ENCODE measurements at regions not wholly inside any gene's neighbourhood (a gene's known extent, or its start where the extent isn't known, plus 50 kb on each side); places are given as distances from the start of the nearest gene placed in this dataset.

DNA sequence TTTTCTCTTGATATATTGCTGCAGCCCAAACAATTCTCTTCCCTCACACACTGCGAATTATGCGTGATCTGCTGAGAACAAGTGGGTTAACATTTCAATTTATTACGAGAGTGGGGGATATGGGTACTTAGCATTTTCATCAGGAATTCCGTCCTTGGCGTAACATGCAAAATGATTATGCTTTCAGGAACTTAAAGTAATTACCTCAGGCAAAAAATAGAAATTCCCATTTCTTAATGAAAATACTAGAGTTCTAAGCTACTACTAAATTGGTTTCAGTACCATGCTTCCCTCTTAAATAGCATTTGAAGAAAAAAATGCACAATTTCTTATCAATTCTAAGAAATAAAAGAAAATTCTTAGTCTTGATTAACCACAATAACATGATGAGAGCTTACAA lies 213.5 kb downstream of the GPAM start:
- Histone ChIP-seq H3K9me2 (replicated peaks; ENCODE audit: low read depth, low read length) (no peaks in the 10 kb centered on the region), H3K4me1 (ENCODE audit: insufficient read depth, low read length, poor library complexity, severe bottlenecking) (no peaks in the 10 kb centered on the region), H3K9ac (ENCODE audit: low read depth, low read length, poor library complexity, severe bottlenecking) (no peak overlapping the region), H4K20me1 (ENCODE audit: insufficient read depth, low read length, poor library complexity, severe bottlenecking) (no peaks in the 10 kb centered on the region), H3K79me2 (ENCODE audit: insufficient read depth, low read length) (no peaks in the 10 kb centered on the region), H3K4me3 (ENCODE audit: low read length, poor library complexity, severe bottlenecking) (no peak overlapping the region), H3K4me2 (ENCODE audit: low read depth, low read length, poor library complexity, severe bottlenecking) (no peak overlapping the region), H3K9me3 (ENCODE audit: insufficient read depth, low read depth, low read length) (no peaks in the 10 kb centered on the region), H3F3A (ENCODE audit: low read depth) (no peaks in the 10 kb centered on the region), H3K36me3 (ENCODE audit: insufficient read depth, low read length) (no peaks in the 10 kb centered on the region), H2AFZ (ENCODE audit: low read length) (no peak overlapping the region), H3K27me3 (ENCODE audit: insufficient read depth, low read length, poor library complexity, severe bottlenecking) (no peaks in the 10 kb centered on the region)
- TF ChIP-seq, protein P1, sequence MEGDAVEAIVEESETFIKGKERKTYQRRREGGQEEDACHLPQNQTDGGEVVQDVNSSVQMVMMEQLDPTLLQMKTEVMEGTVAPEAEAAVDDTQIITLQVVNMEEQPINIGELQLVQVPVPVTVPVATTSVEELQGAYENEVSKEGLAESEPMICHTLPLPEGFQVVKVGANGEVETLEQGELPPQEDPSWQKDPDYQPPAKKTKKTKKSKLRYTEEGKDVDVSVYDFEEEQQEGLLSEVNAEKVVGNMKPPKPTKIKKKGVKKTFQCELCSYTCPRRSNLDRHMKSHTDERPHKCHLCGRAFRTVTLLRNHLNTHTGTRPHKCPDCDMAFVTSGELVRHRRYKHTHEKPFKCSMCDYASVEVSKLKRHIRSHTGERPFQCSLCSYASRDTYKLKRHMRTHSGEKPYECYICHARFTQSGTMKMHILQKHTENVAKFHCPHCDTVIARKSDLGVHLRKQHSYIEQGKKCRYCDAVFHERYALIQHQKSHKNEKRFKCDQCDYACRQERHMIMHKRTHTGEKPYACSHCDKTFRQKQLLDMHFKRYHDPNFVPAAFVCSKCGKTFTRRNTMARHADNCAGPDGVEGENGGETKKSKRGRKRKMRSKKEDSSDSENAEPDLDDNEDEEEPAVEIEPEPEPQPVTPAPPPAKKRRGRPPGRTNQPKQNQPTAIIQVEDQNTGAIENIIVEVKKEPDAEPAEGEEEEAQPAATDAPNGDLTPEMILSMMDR (conservative IDR thresholded peaks at IDR 0.05; ENCODE audit: low read length) = no peak
- TF ChIP-seq EZH2phosphoT487 (IDR thresholded peaks at IDR 0.05; ENCODE audit: borderline replicate concordance) = no peak

DNA sequence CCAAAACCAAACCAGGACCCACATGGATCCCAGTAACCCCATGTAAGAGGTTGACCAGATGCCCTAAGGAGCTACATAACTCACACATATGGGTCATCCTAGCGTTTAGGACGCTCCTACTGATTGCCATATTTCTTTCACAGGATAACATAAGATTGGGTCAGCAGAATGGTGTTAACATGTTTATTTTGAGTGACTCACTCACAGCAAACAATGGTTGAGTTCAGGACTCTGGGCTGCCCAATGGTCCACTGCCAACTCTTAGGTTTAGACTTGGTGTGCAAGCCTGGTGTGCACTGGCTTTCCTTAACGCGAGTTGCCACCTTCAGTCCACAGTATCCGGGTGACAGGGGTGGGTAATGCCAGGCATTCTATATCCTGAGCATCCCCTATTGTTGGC lies 211.5 kb downstream of the GPAM start:
- Histone ChIP-seq H3K27me3 (ENCODE audit: insufficient read depth, low read length, poor library complexity, severe bottlenecking) (no peaks in the 10 kb centered on the region), H3K79me2 (ENCODE audit: insufficient read depth, low read length) (no peaks in the 10 kb centered on the region), H3K9me3 (ENCODE audit: insufficient read depth, low read depth, low read length) (no peaks in the 10 kb centered on the region), H3F3A (ENCODE audit: low read depth) (no peaks in the 10 kb centered on the region), H3K4me3 (ENCODE audit: low read length, poor library complexity, severe bottlenecking) (no peak overlapping the region), H3K4me1 (ENCODE audit: insufficient read depth, low read length, poor library complexity, severe bottlenecking) (no peaks in the 10 kb centered on the region), H4K20me1 (ENCODE audit: insufficient read depth, low read length, poor library complexity, severe bottlenecking) (no peaks in the 10 kb centered on the region), H3K36me3 (ENCODE audit: insufficient read depth, low read length) (no peaks in the 10 kb centered on the region), H3K4me2 (ENCODE audit: low read depth, low read length, poor library complexity, severe bottlenecking) (no peak overlapping the region), H3K9ac (ENCODE audit: low read depth, low read length, poor library complexity, severe bottlenecking) (no peak overlapping the region), H2AFZ (ENCODE audit: low read length) (no peak overlapping the region), H3K9me2 (replicated peaks; ENCODE audit: low read depth, low read length) (no peaks in the 10 kb centered on the region)
- TF ChIP-seq, protein P1 (conservative IDR thresholded peaks at IDR 0.05; ENCODE audit: low read length) = no peak
- no peak for TF ChIP-seq EZH2phosphoT487 (IDR thresholded peaks at IDR 0.05; ENCODE audit: borderline replicate concordance)

DNA sequence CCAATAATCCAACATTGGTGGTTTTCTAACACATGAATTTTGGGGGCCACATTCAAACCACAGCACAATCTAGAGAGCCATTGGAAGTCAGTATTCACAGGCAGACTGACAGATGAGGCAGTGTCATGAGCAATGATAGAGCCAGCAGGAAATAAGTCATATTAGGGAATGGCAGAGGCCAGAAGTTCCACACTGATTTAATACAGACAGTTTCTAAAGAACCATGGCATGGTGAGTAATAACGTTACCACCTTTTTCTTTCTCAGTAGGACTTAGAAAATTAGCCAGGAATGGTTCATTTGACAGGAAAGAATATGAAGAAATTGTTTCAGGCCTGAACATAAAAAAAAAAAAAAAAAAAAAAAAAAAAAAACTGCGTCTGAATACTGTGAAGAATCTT lies 210.3 kb downstream of the GPAM start:
- H3K4me3 ChIP-seq (ENCODE audit: low read length, poor library complexity, severe bottlenecking) = no peak overlapping the region
- H2AFZ ChIP-seq (ENCODE audit: low read length) = no peak overlapping the region

More for the DNA sequence above, 210.3 kb downstream of the GPAM start:
- no peaks in the 10 kb centered on the region for H3K9me3 ChIP-seq (ENCODE audit: insufficient read depth, low read depth, low read length)
- H4K20me1 ChIP-seq (ENCODE audit: insufficient read depth, low read length, poor library complexity, severe bottlenecking) = no peaks in the 10 kb centered on the region
- H3K36me3 ChIP-seq (ENCODE audit: insufficient read depth, low read length) = no peaks in the 10 kb centered on the region
- H3K27me3 ChIP-seq (ENCODE audit: insufficient read depth, low read length, poor library complexity, severe bottlenecking) = no peaks in the 10 kb centered on the region
- H3K79me2 ChIP-seq (ENCODE audit: insufficient read depth, low read length) = no peaks in the 10 kb centered on the region
- H3F3A ChIP-seq (ENCODE audit: low read depth) = no peaks in the 10 kb centered on the region
- H3K9ac ChIP-seq (ENCODE audit: low read depth, low read length, poor library complexity, severe bottlenecking) = no peak overlapping the region
- TF ChIP-seq, protein P1 (conservative IDR thresholded peaks at IDR 0.05; ENCODE audit: low read length) = no peak
- TF ChIP-seq EZH2phosphoT487 (IDR thresholded peaks at IDR 0.05; ENCODE audit: borderline replicate concordance) = no peak
- no peaks in the 10 kb centered on the region for H3K9me2 ChIP-seq (replicated peaks; ENCODE audit: low read depth, low read length)
- no peak overlapping the region for H3K4me2 ChIP-seq (ENCODE audit: low read depth, low read length, poor library complexity, severe bottlenecking)
- H3K4me1 ChIP-seq (ENCODE audit: insufficient read depth, low read length, poor library complexity, severe bottlenecking) = no peaks in the 10 kb centered on the region

Measured in Loucy (cell line).